ENCODE measurements at regions not wholly inside any gene's neighbourhood (a gene's known extent, or its start where the extent isn't known, plus 50 kb on each side); places are given as distances from the start of the nearest gene placed in this dataset.

- intact Hi-C loops (cut with DNase I): no loop called here
- no peaks in the 10 kb centered on the region for H3K4me1 ChIP-seq
These were observed 1173.4 kb downstream of the AMY1C start for GRCh38 chr1:104923075-104923474.

GRCh38 chr1:104929280-104929679 is 1179.6 kb downstream of the AMY1C start:
- H3K27me3 ChIP-seq: no peaks in the 10 kb centered on the region
- H3K9me3 ChIP-seq: no peaks in the 10 kb centered on the region
- no peak overlapping the region for H3K4me3 ChIP-seq
- DNase-seq (ENCODE audit: extremely low spot score in 2 of 2): no peak
- TF ChIP-seq POLR2A (IDR thresholded peaks at IDR 0.05) (no peak), POLR2AphosphoS5 (IDR thresholded peaks at IDR 0.05; ENCODE audit: insufficient read depth in 1 of 2, low read depth in 1 of 2) (no peak), CTCF (IDR thresholded peaks at IDR 0.05) (no peak)
- H3K27ac ChIP-seq: no peak overlapping the region
- H3K36me3 ChIP-seq: no peaks in the 10 kb centered on the region
- no peaks in the 10 kb centered on the region for H3K4me1 ChIP-seq
- intact Hi-C loops (cut with DNase I): no loop called here

More at GRCh38 chr1:104923075-104923474, 1173.4 kb downstream of the AMY1C start:
- H3K27ac ChIP-seq: no peak overlapping the region
- DNase-seq (ENCODE audit: extremely low spot score in 2 of 2): no peak
- TF ChIP-seq CTCF (IDR thresholded peaks at IDR 0.05) (no peak), POLR2A (IDR thresholded peaks at IDR 0.05) (no peak), POLR2AphosphoS5 (IDR thresholded peaks at IDR 0.05; ENCODE audit: insufficient read depth in 1 of 2, low read depth in 1 of 2) (no peak)
- H3K9me3 ChIP-seq: no peaks in the 10 kb centered on the region
- no peaks in the 10 kb centered on the region for H3K27me3 ChIP-seq
- no peak overlapping the region for H3K4me3 ChIP-seq
- no peaks in the 10 kb centered on the region for H3K36me3 ChIP-seq

- intact Hi-C loops (cut with DNase I): no loop called here
- Histone ChIP-seq H3K36me3 (no peaks in the 10 kb centered on the region), H3K4me1 (no peaks in the 10 kb centered on the region), H3K27me3 (no peaks in the 10 kb centered on the region), H3K4me3 (no peak overlapping the region), H3K27ac (no peak overlapping the region), H3K9me3 (no peaks in the 10 kb centered on the region)
- DNase-seq (ENCODE audit: extremely low spot score in 2 of 2): no peak
- TF ChIP-seq POLR2A (IDR thresholded peaks at IDR 0.05): no peak
- no peak for TF ChIP-seq CTCF (IDR thresholded peaks at IDR 0.05)
- TF ChIP-seq POLR2AphosphoS5 (IDR thresholded peaks at IDR 0.05; ENCODE audit: insufficient read depth in 1 of 2, low read depth in 1 of 2): no peak
These were observed 1182.6 kb downstream of the AMY1C start for GRCh38 chr1:104932030-104932915.

- TF ChIP-seq CTCF (IDR thresholded peaks at IDR 0.05) (no peak), POLR2A (IDR thresholded peaks at IDR 0.05) (no peak), POLR2AphosphoS5 (IDR thresholded peaks at IDR 0.05; ENCODE audit: insufficient read depth in 1 of 2, low read depth in 1 of 2) (no peak)
- intact Hi-C loops (cut with DNase I): no loop called here
These were observed 1183.4 kb downstream of the AMY1C start for GRCh38 chr1:104932949-104933679.

More at GRCh38 chr1:104932949-104933679, 1183.4 kb downstream of the AMY1C start:
- Histone ChIP-seq H3K36me3 (no peaks in the 10 kb centered on the region), H3K4me3 (no peak overlapping the region), H3K9me3 (no peaks in the 10 kb centered on the region), H3K4me1 (no peaks in the 10 kb centered on the region), H3K27me3 (no peaks in the 10 kb centered on the region), H3K27ac (no peak overlapping the region)
- no peak for DNase-seq (ENCODE audit: extremely low spot score in 2 of 2)
